Fibroblast of mammary gland (primary cell): ENCODE measurements at regions not wholly inside any gene's neighbourhood (a gene's known extent, or its start where the extent isn't known, plus 50 kb on each side); places are given as distances from the start of the nearest gene placed in this dataset.

ENCODE experiments used
- DNase-seq: peaks from one replicate; pipeline ENCODE4 v3.0.0-alpha.2; 2010; ENCODE audit warnings: low read depth
- H3K4me3 ChIP-seq: 2 replicates; pipeline ENCODE4 v1.5.1; 2011; ENCODE audit warnings: low read depth, mild to moderate bottlenecking, low read length, moderate library complexity; ENCODE audit not compliant: control insufficient read depth
- CTCF ChIP-seq: conservative IDR thresholded peaks from 2 replicates; pipeline ENCODE4 v1.5.1; 2011; ENCODE audit warnings: low read depth, low read length, inconsistent platforms; ENCODE audit not compliant: control insufficient read depth, insufficient read depth

GRCh38 chrX:113297437-113297836, 456.8 kb upstream of the AMOT start:
- H3K4me3 ChIP-seq = no peak overlapping the region
- no peak for TF ChIP-seq CTCF
- DNase-seq = peak; percentile 35

GRCh38 chrX:113289503-113289902, 448.9 kb upstream of the AMOT start:
- H3K4me3 ChIP-seq = no peak overlapping the region
- TF ChIP-seq CTCF = no peak
- DNase-seq = no peak

- no peak overlapping the region for H3K4me3 ChIP-seq
- no peak for TF ChIP-seq CTCF
- no peak for DNase-seq
Observed at GRCh38 chrX:113287761-113288160, 447.1 kb upstream of the AMOT start.

- DNase-seq = no peak
- no peak for TF ChIP-seq CTCF
- no peak overlapping the region for H3K4me3 ChIP-seq
Observed at GRCh38 chrX:113275804-113276203, 435.2 kb upstream of the AMOT start.

- no peak for DNase-seq
- no peak overlapping the region for H3K4me3 ChIP-seq
- no peak for TF ChIP-seq CTCF
Observed at GRCh38 chrX:113274791-113275190, 434.2 kb upstream of the AMOT start.

- no peak for TF ChIP-seq CTCF
- no peak overlapping the region for H3K4me3 ChIP-seq
Observed at GRCh38 chrX:113274345-113274744, 433.7 kb upstream of the AMOT start.

GRCh38 chrX:113269203-113269602, 428.6 kb upstream of the AMOT start:
- no peak overlapping the region for H3K4me3 ChIP-seq
- DNase-seq = no peak
- no peak for TF ChIP-seq CTCF

More at GRCh38 chrX:113274345-113274744, 433.7 kb upstream of the AMOT start:
- no peak for DNase-seq
